GM12873 (cell line): ENCODE measurements at regions not wholly inside any gene's neighbourhood (a gene's known extent, or its start where the extent isn't known, plus 50 kb on each side); places are given as distances from the start of the nearest gene placed in this dataset.

Experiments used
- CTCF ChIP-seq: IDR thresholded peaks from 2 replicates; pipeline ENCODE4 v1.5.1; 2012; ENCODE audit warnings: low read depth, mild to moderate bottlenecking, moderate library complexity, low read length, control low read depth; ENCODE audit not compliant: insufficient read depth; ENCODE audit errors: missing control alignments

- no peak for TF ChIP-seq CTCF
These were observed 54.8 kb upstream of the SLC4A10 start for GRCh38 chr2:161569401-161569800.

- TF ChIP-seq CTCF: peak; percentile 39
These were observed 53.7 kb upstream of the SLC4A10 start for GRCh38 chr2:161570424-161571050.

DNA sequence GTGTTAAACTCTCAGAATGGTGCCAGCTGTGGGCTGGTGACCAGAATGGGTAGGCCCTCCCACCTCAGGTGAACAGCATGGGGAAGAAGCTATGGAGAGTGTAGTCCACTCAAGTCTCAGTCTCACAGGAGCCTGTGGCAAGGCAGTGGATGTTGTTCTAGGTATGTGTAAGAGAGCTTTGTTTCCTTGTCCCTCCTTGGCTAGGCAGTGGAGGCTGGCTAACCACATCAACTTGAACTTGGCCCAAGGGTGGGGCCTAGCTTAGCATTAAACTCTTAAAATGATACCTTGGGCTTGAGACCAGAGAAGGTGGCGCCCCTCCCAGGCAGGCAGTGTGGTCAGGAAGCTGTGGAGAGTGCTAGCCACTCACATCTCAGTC, 53.2 kb upstream of the SLC4A10 start:
- TF ChIP-seq CTCF: no peak
